Endometrium (tissue), 2 donors: ENCODE measurements at regions not wholly inside any gene's neighbourhood (a gene's known extent, or its start where the extent isn't known, plus 50 kb on each side); places are given as distances from the start of the nearest gene placed in this dataset.
"Not testable (repeated sequence)": the region's sequence is repeated elsewhere in the genome, so short reads cannot be mapped to it uniquely, and the experiment has no call there.

Experiments
- FAIRE-seq: peaks from 2 replicates; lab custom pipeline; 2012; peaks lifted over from hg19 to GRCh38; lab: Jason Lieb, UNC
- donor health status: control.
- donor health status: control.

DNA sequence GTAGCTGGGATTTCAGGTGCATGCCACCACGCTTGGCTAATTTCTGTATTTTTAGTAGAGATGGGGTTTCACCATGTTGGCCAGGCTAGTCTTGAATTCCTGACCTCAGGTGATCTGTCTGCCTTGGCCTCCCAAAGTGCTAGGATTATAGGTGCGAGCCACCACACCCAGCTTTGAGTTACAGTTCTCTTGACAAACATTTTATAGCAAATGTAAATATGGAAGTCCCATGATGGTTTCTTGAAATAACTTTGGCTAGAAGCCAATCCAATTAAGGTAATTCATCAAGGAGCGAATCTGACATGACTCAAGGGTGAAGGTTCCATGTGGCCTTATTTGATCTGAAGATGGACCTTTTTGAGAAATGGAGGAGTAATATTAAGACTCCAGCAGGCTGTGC lies 76.2 kb upstream of the RFLNA start:
- FAIRE-seq, result not testable (repeated sequence)

DNA sequence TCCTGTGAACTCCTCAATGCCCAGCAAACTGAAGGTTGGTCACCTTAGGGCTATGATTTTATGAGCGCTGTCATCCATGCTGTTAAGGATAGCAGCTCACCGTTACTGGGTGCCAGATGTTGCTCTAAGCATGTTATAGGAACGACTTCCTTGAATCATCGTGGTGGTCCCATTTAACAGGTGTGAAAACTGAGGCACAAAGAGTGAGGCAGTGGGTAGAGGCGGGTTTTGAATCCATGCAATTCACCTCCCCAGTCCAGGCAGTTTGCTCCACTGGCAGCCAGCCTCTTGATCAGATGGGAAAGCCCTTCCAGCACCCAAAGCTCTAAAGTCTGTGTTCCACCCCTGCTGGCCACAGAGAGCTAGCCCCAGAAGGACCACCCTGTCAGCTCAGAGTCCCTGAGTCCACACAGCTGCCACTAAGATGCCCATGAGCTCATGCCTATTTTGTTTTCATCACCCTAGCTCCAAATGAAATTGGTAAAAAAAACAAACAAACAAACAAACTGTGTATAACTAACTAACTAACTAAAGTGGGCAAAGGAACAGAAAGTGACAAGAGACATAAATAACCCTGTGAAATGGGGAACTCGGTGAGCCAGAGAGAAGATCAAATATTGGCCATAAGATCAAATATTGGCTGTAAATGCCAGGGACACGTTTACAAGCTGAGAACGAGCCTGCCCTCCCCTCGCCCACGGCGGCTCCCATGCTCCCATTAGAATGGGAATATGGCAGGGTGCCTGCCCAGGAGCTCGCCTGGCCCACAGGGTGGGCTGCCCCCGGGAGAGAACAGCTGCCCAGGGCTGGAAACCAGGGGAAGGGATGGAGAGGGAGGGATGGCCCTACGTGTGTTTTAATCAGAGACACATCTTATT lies 72.3 kb upstream of the RFLNA start:
- FAIRE-seq, result no peak

DNA sequence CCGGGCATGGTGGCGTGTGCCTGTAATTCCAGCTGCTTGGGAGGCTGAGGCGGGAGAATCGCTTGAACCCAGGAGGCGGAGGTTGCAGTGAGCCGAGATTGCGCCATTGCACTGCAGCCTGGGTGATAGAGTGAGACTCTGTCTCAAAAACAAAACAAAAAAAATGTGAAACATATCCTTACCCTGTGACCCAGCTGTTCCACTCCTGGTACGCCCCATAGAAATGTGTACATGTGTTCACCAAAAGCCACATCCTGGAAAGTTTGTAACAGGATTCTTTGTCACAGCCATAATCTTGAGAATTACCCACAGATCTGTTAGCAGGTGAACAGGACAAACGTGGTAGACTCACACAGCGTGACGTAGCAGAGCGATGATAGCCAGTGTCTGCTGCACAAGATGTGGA lies 71.2 kb upstream of the RFLNA start:
- not testable (repeated sequence) for FAIRE-seq

DNA sequence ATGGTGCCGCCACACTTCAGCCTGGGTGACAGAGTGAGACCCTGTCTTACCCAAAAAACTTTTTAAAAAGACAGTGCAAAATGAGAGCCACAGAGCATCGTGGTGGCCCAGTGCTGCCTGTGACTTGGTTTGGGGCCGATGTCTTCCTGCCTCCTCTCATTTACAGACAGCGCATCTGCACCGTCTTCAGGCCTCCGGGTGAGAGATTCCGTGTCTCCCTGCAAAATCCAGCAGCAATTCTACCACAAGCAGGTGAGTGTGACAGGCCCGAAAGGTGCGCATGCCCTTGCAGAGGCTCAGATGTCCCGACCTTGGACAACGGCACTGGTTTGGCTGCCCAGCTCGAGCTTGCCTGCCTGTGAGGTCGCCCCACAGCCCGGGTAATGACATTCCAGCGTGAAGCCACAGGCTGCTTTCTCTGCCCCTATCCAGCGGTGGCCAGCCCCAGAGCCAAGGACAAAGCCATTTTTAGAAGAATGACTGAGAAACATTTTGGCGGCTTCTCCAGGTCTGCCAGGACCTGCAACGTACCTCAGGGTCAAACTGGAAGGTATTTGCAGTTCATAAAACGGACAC lies 70.3 kb upstream of the RFLNA start:
- FAIRE-seq, result no peak

DNA sequence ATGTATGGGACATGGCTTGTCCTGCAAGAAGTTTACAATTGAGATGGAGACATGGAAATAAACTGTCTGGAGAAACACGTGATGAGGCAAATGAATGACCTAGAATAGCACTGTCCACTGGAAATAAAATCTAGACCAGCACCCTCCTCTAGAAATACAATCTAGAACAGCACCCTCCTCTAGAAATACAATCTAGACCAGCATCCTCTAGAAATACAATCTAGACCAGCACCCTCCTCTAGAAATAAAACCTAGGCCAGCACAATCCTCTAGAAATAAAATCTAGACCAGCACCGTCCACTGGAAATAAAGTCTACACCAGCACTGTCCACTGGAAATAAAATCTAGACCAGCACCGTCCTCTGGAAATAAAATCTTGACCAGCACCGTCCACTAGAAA lies 69.2 kb upstream of the RFLNA start:
- FAIRE-seq, result no peak

DNA sequence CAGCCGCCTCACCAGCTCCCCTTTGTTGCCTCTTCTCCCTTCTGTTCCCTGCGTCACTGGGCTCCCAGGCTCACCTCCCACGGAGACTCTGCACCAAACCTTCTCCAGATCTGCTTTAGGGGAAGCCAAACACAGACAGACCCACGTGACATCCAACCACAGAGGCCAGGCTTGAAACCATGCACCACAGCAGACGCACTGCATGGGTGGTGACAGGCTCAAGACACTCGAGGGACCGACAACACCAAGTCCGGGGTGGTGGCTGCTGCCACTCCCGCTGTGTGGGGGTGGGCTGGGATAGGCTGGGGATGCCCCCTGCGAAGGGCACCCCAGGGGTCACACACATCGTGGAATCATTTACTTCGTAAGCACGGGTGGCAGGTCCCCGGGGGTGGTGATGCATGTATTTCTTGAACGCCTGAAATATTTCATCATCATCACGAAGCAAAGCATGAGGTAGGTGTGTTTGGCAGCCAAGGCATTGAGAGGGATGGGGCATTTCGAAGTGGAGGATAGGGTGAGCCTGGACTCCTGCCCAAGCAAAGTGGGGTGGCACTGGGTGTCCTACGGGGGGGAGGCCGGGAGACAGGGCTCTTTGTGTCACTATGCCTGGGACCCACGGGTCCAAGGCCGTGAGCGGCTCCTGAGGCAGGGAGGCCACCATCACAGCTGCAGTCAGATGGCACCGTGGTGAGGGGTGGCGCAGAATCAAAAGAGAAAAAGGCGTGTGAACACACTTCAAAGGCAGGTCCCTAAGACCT lies 66.8 kb upstream of the RFLNA start:
- no peak for FAIRE-seq

DNA sequence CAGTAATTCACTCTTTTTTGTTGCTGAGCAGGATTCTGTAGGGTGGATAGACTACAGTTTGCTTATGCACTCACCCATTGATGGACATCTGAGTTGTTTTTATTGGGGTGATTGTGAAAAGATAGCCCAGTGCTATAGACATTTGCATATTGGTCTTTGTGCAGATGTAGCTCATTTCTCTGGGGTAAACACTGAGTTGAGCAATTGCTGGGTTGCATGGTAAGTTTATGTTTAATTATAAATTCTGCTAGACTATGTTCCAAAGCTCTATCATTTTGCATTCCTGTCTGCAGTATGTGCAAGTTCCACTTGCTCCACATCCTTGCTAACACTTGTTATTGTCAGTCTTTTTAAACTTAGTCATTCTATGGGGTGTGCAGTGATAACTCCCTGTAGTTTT lies 65.4 kb upstream of the RFLNA start:
- no peak for FAIRE-seq

DNA sequence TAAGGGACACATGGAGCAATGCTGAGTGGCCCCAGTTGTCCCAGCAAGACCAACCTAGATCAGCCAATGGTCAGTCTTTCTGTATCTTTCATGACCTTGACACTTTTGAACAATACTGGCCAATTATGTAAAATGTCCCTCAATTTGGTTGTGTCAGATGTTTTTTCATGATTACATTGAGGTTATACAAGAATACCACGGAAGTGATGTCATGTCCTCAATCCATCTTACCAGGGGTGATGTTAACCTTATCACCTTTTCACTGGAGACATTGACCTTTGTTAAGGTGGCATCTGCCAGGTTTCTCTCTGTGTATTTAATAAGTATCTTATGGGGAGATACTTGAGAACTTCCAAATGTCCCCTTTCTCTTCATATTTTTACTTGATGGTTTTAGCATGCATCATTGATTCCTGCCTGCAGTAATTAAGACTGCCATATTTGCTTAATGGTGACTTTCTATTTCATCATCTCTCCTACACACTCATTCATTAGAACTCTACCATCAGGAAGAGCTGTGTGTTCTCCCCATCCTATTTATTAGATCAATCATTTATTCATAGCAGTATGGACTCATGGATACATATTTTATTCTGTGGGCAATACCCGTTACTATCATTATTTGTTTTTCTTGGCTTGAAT lies 64.7 kb upstream of the RFLNA start:
- FAIRE-seq, result no peak

DNA sequence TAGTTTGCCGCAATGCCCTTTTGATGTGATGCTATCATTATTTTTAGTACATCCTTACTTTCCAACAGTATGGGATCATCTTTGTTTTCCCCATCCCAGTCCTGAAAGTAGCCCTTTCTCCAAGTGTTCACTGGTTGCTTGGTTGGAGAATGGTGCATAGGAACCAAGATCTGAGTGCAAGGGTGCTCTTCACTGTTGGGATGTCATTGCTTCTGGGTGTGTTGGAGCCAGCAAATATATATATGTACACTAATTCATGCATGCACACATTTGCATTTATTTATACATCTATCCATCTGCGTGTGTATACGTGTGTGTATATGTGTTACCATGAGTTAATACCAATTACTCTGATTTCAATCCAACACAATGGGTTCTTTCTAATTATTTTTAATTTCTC lies 64.1 kb upstream of the RFLNA start:
- no peak for FAIRE-seq

DNA sequence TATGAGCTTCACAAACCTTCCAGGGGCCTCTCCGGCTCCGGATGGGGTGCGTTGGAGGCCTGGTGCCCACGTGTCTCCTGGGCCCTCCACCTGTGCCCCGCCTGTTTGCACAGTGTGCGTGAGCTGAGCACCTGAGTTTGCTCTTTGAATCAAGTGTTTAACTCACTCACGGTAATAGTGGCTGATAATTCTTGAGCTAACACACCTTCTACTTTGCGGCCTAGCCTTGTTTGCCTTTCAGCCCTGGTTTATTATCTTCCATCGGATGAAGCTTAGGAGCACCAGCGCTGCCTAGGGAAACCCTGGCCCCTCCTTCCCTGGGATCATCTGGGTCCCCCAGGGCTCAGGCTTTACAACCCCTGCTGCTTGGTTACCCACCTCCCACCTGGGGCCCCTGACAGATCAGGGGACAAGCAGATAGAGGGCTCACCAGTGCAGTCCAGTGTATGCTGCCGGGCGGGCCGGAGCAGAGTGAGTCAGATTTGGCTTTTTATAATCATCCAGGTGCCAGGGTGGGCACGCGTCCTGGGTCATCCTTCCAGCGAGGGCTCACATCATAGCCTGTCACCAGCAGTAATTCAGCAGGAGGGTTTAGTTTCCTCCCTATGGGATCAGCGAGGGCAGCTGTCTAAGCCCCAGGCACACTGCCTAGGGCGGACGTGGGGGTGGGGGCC lies 62.8 kb upstream of the RFLNA start:
- FAIRE-seq, result no peak

DNA sequence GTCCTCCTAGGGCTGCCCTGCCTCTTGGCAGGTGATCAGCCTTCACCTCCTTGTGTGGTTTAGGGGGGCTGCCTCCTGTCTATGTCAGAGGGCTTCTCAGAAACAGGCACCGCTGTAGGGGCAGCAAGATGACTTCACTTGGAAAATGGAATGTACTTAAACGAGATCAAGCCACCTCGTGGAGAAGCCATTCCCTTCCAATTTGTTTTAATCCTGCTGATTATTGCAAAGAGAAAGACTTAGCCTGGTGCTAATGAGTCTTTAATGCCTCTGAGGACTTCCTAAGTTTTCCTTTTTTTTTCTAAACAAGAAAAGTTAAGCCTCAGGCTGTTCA lies 62.3 kb upstream of the RFLNA start:
- FAIRE-seq, result no peak

DNA sequence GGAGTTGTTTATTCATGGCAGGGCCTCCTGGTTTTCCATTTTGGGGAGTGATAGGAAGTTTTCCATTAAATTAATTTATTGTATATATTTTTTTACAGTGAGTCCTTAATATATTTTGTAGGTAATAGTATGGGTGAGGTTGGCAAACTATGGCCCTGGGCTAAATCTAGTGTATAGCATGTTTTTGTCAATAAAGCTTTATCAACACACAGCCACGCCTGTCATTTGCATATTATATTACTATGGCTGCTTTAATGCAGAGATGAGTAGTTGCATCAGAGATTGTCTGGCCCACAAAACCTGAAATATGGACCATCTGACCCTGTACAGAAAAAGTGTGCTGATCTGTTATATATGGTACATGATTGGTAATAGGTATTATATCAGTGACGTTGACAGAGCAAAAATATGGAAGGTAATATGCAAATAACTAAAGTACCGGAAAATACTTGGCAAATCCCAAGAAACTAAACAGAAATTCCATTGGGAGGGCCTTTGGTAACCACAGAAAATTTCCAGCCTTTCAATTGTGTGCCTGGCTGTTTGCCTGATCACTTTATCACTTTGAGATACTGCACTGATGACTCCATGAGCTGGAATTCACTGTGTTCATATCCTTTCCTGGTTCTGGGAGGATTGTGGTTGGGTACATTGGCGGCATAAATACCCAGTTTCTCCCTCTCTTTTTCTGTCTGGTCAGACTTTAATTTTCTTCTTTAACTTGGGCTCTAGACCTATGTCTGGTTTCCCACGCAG lies 61.7 kb upstream of the RFLNA start:
- FAIRE-seq, result no peak

DNA sequence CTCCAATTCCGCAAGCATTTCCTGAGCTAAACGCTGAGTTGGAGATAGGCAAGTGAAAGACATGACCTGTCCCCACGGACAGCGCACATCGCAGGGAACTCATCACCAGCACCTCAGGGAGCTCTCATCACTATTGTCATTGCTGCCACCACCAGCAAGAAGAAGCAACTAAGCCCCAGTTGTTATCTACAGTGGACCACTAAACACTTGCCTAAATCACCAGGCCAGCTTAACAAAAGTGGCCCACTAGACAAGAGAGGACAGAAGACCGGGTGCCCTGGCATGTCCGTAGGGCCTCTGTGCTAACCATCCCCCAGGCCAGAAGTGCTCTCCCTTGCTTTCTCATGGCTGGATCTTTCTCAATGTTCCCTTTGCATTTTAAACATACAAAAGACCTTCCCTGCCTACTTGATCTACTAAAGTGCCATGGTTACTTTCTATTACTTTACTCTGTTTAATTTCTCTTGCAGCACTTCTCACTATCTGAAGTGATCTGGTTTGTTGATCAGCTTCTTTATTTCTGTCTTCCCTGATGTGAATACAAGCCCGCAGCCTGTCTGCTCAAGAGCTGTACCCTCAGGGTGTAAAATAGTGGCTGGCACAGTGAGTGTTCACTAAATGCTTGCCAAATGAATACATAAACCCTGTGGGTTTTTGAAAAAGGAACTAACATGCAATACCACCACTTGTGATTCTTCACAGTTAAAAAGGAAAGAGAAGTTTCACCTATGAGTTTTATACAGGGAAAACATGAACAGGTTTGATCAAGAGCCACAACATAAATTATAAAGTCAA lies 60.9 kb upstream of the RFLNA start:
- FAIRE-seq, result no peak

DNA sequence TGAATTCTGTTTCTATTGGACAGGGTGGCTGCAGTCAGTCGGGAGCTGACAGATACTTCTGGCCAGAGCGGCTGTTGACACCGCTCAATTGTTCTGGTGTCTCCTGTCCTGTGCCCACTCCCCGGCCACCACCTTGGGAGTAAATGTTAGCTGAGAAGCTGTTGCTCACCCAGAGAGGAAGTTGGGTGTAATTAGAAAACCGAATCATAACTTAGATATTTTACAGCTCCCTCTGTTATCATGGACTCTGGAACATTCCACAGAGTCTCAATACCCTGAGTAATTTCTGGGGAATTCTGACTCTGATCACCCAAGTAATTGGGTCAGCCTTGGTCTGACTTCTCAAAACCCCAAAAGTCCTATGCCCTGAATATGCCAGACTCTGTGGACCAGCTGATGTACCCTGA lies 58.3 kb upstream of the RFLNA start:
- no peak for FAIRE-seq

DNA sequence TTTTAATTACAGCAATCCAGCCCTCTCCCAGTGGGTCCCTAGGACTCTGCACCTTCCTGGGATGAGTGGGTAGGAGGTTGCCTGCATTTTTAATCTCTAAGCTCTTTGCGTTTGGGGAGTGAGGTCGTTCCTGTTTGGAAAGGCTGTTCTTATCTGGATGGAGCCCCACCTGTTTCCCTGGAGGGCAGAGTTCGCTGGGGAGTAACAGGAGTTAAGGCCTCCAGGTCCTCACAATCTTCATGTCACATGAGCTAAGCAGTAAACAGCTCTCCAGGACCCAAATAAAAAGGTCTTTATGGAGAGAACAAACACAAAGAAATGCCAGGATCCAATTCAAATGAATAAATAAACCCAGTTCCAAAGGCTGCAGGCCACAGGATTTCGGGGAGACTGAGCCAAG lies 56.0 kb upstream of the RFLNA start:
- FAIRE-seq, result no peak

DNA sequence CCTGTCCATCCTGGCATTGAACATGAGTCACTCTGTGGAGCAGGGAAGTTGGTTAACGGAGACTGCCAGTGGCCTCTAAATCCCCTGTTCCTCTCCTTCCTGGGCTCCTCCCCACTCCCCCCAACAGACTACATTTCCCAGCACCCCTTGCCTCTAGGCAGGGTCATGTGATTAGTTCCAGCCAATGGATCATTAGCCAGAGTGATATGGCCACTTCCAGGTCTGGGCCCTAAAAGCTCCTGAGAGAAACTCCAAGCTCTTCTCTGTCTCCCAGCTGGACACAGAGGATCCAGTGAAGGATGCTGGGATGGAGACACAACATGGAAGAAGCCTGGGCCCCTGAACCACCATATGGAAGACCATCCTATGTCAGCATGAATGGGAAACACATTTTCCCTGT lies 54.4 kb upstream of the RFLNA start:
- FAIRE-seq, result no peak

DNA sequence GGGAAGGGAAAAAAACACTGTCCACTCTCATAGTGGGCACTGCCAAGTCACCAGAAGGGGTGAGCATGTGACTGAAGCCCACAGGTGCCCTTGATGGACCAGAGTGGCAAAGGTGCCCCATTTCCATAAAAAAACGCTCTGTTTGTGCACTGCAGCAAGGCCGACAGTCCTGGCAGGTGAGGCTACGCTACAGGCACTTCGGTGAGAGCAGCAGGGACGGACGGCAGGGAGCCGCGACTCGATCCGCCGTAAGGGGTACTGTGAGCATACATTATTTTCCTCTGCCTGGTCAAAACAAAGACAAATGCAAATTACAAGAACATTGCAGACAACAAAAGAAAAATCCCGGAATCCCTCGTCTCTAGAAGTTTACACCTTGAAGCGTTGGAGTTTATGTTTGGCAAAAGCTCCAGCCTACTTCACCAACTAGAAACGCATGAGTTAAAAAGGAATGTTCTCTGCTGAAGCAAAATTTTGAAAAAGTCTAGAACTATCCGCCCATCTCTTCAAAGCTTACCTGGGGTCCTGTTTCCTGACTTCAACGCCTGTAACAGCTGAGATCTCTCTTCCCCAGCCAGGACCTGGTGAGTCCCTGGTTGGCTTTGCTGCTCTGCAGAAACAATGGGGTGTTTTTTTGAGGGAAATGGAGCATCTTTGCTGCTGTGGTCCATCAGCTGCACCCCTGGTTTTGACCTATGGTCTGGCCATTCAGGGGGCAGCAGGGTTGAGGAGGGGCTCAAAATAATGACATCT lies 52.9 kb upstream of the RFLNA start:
- FAIRE-seq, result no peak

DNA sequence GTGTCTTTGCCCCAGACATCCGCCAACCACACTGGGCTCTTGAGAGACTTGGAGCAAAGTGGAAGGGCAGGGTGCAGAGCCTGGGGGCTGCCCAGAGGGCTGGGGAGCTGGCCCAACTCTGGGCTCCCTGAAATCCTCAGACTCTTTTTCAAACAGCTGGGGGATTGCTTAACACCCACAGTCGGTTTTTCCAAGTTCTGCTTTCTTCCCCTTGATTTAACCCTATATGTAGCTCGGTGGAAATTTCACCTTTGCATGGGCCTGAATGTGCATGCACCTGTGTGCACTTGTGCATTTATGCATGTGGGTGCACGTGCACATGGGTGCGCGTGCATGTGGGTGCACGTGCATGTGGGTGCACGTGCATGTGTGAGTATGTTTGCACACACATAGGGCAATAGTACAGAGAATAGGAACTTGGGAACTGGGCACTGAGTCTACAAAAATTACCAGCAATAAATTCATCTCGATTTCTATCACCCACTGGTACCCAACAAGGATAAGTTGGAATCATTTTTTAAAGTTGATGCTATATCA lies 52.3 kb upstream of the RFLNA start:
- no peak for FAIRE-seq

DNA sequence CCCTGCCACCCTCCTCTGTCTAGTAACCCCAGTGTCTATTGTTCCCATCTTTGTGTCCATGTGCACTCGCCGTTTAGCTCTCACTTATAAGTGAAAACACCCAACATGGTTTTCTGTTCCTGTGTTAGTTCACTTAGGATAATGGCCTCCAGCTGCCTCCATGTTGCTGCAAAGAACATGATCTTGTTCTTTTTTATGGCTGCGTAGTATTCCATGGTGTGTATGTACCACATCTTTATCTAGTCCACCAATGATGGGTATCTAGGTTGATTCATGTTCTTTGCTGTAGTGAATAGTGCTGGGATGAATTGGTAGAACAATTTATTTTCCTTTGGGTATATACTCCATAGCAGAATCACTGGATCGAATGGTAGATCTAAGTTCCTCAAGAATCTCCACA lies 51.0 kb upstream of the RFLNA start:
- FAIRE-seq, result no peak
